ENCODE measurements at regions not wholly inside any gene's neighbourhood (a gene's known extent, or its start where the extent isn't known, plus 50 kb on each side); places are given as distances from the start of the nearest gene placed in this dataset.

GRCh38 chr10:108052981-108053380 lies 888.5 kb upstream of the SORCS1 start:
- POLR2A ChIA-PET: no interaction called here
- H3K9me3 ChIP-seq (ENCODE audit: control insufficient read depth, insufficient read depth, low read length): peaks cover 10% of the 10 kb centered on the region; the same call in 1 of the 2 replicates
- H3K27ac ChIP-seq (ENCODE audit: low read depth, low read length): no peak overlapping the region
- CTCF ChIA-PET: no interaction called here
- DNase-seq (ENCODE audit: low read depth, low spot score): no peak
- TF ChIP-seq, protein P1, sequence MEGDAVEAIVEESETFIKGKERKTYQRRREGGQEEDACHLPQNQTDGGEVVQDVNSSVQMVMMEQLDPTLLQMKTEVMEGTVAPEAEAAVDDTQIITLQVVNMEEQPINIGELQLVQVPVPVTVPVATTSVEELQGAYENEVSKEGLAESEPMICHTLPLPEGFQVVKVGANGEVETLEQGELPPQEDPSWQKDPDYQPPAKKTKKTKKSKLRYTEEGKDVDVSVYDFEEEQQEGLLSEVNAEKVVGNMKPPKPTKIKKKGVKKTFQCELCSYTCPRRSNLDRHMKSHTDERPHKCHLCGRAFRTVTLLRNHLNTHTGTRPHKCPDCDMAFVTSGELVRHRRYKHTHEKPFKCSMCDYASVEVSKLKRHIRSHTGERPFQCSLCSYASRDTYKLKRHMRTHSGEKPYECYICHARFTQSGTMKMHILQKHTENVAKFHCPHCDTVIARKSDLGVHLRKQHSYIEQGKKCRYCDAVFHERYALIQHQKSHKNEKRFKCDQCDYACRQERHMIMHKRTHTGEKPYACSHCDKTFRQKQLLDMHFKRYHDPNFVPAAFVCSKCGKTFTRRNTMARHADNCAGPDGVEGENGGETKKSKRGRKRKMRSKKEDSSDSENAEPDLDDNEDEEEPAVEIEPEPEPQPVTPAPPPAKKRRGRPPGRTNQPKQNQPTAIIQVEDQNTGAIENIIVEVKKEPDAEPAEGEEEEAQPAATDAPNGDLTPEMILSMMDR (IDR thresholded peaks at IDR 0.05; ENCODE audit: low read depth, low read length): no peak
- no peaks in the 10 kb centered on the region for H3K27me3 ChIP-seq (ENCODE audit: control insufficient read depth, insufficient read depth, low read length)
- no peak overlapping the region for H3K4me3 ChIP-seq (ENCODE audit: low read depth, low read length)

DNA sequence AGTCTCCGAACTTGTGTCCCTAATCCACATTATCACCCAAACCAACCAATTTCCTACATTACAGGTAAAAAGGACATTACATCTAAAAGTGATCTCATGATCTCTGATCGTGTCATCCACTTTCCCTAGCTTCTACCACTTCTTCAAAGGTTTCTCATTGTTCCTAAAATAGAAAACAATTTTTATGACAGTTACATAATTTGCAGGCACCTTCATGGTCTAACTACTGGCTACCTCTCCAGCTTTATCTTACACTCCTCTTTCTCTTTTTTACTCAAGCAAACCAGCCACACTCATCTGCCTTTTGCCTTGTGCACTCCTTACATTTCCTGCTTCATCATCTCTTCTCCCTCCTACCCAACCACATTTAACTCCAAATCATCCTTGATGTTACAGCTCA lies 886.7 kb upstream of the SORCS1 start:
- no peak overlapping the region for H3K4me3 ChIP-seq (ENCODE audit: low read depth, low read length)
- ChIA-PET CTCF (no interaction called here), POLR2A (no interaction called here)
- H3K27me3 ChIP-seq (ENCODE audit: control insufficient read depth, insufficient read depth, low read length): no peaks in the 10 kb centered on the region
- no peak overlapping the region for H3K27ac ChIP-seq (ENCODE audit: low read depth, low read length)
- DNase-seq (ENCODE audit: low read depth, low spot score): no peak
- TF ChIP-seq, protein P1 (IDR thresholded peaks at IDR 0.05; ENCODE audit: low read depth, low read length): no peak
- H3K9me3 ChIP-seq (ENCODE audit: control insufficient read depth, insufficient read depth, low read length): peaks cover 14% of the 10 kb centered on the region; the same call in 1 of the 2 replicates

GRCh38 chr10:108050626-108051025 lies 886.1 kb upstream of the SORCS1 start:
- no peaks in the 10 kb centered on the region for H3K27me3 ChIP-seq (ENCODE audit: control insufficient read depth, insufficient read depth, low read length)
- no peak overlapping the region for H3K27ac ChIP-seq (ENCODE audit: low read depth, low read length)
- H3K4me3 ChIP-seq (ENCODE audit: low read depth, low read length): no peak overlapping the region
- TF ChIP-seq, protein P1 (IDR thresholded peaks at IDR 0.05; ENCODE audit: low read depth, low read length): no peak
- peaks cover 14% of the 10 kb centered on the region; the same call in 1 of the 2 replicates for H3K9me3 ChIP-seq (ENCODE audit: control insufficient read depth, insufficient read depth, low read length)
- ChIA-PET CTCF (no interaction called here), POLR2A (no interaction called here)
- DNase-seq (ENCODE audit: low read depth, low spot score): no peak

- POLR2A ChIA-PET: no interaction called here
- Histone ChIP-seq H3K27ac (ENCODE audit: low read depth, low read length) (no peak overlapping the region), H3K4me3 (ENCODE audit: low read depth, low read length) (no peak overlapping the region), H3K27me3 (ENCODE audit: control insufficient read depth, insufficient read depth, low read length) (no peaks in the 10 kb centered on the region), H3K9me3 (ENCODE audit: control insufficient read depth, insufficient read depth, low read length) (peaks cover 12% of the 10 kb centered on the region; the same call in 1 of the 2 replicates)
- CTCF ChIA-PET: no interaction called here
- no peak for DNase-seq (ENCODE audit: low read depth, low spot score)
- TF ChIP-seq, protein P1 (IDR thresholded peaks at IDR 0.05; ENCODE audit: low read depth, low read length): no peak
These were observed 885.2 kb upstream of the SORCS1 start for GRCh38 chr10:108049668-108050067.

DNA sequence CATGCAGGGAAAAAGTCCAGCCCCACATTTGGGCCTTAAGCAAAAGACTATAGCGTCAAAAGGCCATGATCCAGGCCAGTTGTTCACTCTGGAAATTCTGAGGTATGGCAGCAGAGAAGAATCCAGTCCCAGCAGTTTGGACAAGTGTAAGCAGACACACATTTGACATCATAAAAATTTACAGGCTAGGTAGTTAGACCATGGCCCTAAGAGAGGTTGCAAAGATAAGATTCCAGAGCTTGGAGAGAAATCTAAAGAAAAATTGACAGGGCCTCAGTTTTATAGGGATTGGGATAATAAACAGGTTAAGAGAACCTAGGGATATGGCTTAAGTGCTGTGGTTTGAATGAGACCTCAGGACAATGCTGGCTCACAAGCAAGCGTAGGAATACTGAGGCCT lies 884.4 kb upstream of the SORCS1 start:
- H3K27ac ChIP-seq (ENCODE audit: low read depth, low read length): no peak overlapping the region
- no peak overlapping the region for H3K4me3 ChIP-seq (ENCODE audit: low read depth, low read length)
- CTCF ChIA-PET: no interaction called here
- no peaks in the 10 kb centered on the region for H3K27me3 ChIP-seq (ENCODE audit: control insufficient read depth, insufficient read depth, low read length)
- TF ChIP-seq, protein P1 (IDR thresholded peaks at IDR 0.05; ENCODE audit: low read depth, low read length): no peak
- H3K9me3 ChIP-seq (ENCODE audit: control insufficient read depth, insufficient read depth, low read length): peaks cover 13% of the 10 kb centered on the region
- DNase-seq (ENCODE audit: low read depth, low spot score): no peak
- POLR2A ChIA-PET: no interaction called here
